Embryonic facial prominence (tissue), 1 donor: ENCODE measurements at regions not wholly inside any gene's neighbourhood (a gene's known extent, or its start where the extent isn't known, plus 50 kb on each side); places are given as distances from the start of the nearest gene placed in this dataset.
A peak's percentile ranks its signal among the peaks of the same experiment; 100 is the strongest.

Experiments used
- DNase-seq: peaks from one replicate; pipeline ENCODE4 v3.0.0-alpha.2; 2016; ENCODE audit errors: extremely low spot score

- DNase-seq, result no peak
Observed at GRCh38 chr4:144463896-144464295, 182.1 kb upstream of the HHIP start.

- no peak for DNase-seq
Observed at GRCh38 chr4:144465546-144465945, 180.4 kb upstream of the HHIP start.

GRCh38 chr4:144480068-144480467 is 165.9 kb upstream of the HHIP start:
- DNase-seq, result no peak

GRCh38 chr4:144489831-144490230 is 156.1 kb upstream of the HHIP start:
- DNase-seq, result no peak

GRCh38 chr4:144494280-144494679 is 151.7 kb upstream of the HHIP start:
- no peak for DNase-seq

GRCh38 chr4:144495944-144496343 is 150.0 kb upstream of the HHIP start:
- DNase-seq, result no peak

- DNase-seq, result no peak
Observed at GRCh38 chr4:144499777-144500176, 146.2 kb upstream of the HHIP start.

GRCh38 chr4:144501231-144501780 is 144.7 kb upstream of the HHIP start:
- DNase-seq, result no peak

GRCh38 chr4:144504883-144505282 is 141.1 kb upstream of the HHIP start:
- DNase-seq, result no peak

- no peak for DNase-seq
Observed at GRCh38 chr4:144507311-144508101, 138.4 kb upstream of the HHIP start.

GRCh38 chr4:144509088-144510015 is 136.6 kb upstream of the HHIP start:
- no peak for DNase-seq

- DNase-seq, result no peak
Observed at GRCh38 chr4:144514736-144515135, 131.2 kb upstream of the HHIP start.

- no peak for DNase-seq
Observed at GRCh38 chr4:144518181-144518895, 127.6 kb upstream of the HHIP start.

- DNase-seq, result no peak
Observed at GRCh38 chr4:144531841-144532240, 114.1 kb upstream of the HHIP start.

- no peak for DNase-seq
Observed at GRCh38 chr4:144547678-144548298, 98.2 kb upstream of the HHIP start.

GRCh38 chr4:144556636-144557035 is 89.3 kb upstream of the HHIP start:
- DNase-seq, result no peak

- no peak for DNase-seq
Observed at GRCh38 chr4:144557404-144557803, 88.6 kb upstream of the HHIP start.

- DNase-seq, result peak; percentile 14
Observed at GRCh38 chr4:144562019-144562705, 83.8 kb upstream of the HHIP start.

GRCh38 chr4:144564358-144564757 is 81.6 kb upstream of the HHIP start:
- no peak for DNase-seq

GRCh38 chr4:144565527-144566195 is 80.3 kb upstream of the HHIP start:
- no peak for DNase-seq
